ENCODE measurements at regions not wholly inside any gene's neighbourhood (a gene's known extent, or its start where the extent isn't known, plus 50 kb on each side); places are given as distances from the start of the nearest gene placed in this dataset.
"Not testable (repeated sequence)": the region's sequence is repeated elsewhere in the genome, so short reads cannot be mapped to it uniquely, and the experiment has no call there.

DNA sequence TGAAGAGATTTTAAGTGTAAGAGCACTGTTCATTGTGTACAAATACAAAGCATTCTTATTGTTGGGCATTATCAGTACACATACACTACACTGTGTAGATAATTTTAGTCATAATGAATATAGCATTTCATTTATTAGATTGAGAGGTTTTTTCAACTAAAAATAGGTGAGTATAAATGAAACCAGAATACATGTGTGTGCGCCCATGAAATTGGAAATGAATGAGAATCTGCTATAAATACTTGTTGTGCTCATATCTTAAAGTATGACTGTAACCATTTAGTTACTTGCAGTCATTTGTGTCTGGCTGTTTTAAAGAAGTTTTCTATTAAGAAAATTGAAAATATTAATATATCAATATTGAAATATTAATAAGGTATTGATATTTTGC lies 189.0 kb upstream of the MEF2C start:
- no peak for DNase-seq (ENCODE audit: low spot score)

DNA sequence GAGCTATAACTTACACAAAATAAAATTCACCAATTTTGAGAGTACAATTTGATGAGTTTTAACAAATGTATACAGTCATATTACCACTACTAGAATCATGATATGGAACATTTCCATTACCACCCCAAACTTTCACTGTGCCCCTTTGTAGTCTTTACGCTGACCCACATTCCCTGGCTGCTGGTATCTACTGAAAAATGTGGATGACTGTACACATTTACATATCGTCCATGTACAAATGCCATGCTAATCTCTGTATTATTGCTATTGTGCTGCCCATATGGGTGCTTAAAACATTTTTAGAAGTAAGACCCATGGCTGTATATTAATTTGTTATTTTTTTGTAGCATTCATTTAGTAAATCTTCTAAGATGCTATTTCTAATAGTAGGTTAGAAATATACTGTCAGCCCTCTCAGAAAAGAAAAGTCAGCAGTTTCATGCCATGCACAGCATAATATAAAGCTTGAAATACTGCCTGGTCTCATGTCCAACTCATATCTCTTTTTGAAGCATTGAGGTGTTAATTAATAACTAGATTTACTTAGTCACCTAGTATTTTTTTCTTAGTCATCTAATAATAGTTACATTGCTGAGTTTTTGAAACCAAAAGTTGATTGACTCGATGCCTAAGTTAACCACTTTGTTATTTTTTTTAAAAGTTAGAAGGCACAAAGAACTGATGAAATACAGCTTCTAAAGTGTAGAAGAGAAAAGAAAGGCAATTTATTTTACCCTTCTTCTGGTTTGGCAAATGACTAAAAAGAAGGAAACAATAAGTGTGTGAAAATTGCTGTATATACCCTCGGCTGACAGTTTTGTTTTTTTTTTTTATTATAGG lies 188.3 kb upstream of the MEF2C start:
- DNase-seq (ENCODE audit: low spot score) = no peak

DNA sequence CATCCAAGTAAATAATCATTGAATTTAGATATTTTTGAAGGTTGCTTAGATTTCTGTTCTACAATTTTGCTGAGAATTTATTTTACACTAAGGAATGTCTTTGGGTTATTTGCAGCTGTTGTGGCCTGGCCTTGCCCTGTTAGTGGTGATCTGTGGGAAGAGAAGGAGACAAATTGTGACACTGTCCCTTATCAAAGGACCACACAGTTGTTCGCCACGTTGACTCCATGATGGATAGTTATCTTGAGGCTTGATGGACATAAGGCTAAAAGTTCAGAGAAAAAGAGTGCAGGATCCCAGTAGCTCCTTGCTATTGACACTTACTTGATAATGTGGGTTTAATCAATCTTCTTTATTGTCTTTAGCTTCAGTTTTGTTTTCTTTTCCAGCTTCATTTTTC lies 186.6 kb upstream of the MEF2C start:
- DNase-seq (ENCODE audit: low spot score) = no peak

DNA sequence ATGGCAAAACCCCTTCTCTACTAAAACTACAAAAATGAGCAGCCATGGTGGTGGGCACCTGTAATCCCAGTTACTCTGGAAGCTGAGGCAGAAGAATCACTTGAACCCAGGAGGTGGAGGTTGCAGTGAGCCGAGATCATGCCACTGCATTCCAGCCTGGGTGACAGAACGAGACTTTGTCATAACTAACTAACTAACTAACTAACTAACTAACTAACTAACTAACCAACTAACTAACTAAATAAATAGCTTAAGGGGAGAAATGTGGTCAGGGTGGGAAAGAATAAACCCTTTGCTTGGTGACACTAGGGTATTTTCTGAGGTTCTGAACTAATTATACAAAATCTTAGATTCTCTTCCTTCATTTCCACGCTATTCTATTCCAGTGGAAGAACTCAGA lies 184.4 kb upstream of the MEF2C start:
- no peak for DNase-seq (ENCODE audit: low spot score)

DNA sequence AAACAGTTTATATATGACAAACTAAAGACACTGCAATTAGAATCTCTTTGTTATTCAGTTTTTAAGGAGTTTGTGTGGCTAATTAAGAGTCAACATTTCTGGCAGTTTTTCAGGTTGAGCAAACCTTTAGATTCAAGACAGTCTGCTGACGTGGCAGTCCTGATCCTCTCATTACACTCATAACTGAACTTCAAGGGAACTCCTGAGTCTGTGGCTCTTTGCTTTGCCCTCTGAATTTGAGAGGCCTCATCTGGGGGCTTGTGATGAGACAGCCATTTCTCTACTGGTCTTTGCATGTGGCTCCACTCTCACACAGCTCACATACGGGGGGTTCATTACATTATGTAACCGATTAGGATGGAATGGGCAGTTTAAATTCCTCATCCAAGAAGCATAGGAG lies 182.9 kb upstream of the MEF2C start:
- DNase-seq (ENCODE audit: low spot score) = no peak

DNA sequence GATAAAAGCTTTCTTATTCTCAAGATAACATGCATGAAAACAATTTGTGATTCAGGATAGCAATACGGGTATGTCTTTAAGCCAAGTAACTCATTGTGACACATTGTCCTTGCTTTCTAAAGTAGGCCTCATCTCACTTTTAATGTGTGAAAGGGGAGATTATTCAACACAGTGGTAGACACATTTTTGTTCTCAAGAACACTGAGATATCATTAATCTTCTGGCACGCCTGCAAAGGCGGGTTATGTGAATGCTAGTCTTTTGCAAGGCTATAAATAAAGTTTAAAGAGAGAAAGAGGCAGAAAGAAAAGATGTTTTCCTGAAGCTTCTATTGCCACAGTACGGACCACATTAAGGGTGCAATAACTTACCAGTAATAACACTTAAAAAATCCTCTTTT lies 181.8 kb upstream of the MEF2C start:
- no peak for DNase-seq (ENCODE audit: low spot score)

DNA sequence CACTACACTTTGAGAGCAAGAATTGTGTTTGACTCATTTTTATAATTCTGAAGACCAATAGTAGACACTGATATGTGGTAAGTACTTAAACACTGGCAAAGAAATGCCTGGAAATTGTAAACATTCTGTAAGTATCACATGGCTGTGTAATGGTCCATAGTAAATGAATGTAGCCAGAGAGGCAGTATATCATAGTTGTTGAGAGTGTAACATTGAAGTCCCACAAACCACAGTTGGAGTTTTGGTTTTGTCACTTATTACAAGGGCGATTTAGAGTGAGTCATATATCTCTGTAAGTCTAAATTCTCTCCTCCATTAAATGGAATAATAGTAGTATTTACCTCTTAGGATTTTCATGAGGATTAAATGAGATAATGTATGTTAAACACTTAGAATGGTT lies 181.1 kb upstream of the MEF2C start:
- DNase-seq (ENCODE audit: low spot score) = no peak

DNA sequence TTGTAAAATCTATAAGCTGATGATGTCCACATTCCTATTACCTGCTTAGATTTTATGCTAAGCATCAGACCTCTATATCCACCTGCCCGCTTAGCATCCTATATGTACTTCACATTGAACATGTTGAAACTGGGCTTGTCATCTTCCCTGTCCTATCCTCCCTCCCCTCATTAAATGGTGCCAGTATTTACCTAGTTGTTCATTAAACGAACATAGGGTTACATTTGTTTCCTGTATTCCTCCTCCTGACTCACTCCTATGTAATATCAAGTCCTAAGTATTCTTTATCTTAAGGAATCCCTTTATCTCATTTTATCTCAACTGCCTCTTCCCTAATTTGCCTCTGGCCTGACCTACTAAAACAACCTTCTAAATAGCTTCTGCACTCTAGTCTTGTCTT lies 177.8 kb upstream of the MEF2C start:
- no peak for DNase-seq (ENCODE audit: low spot score)

DNA sequence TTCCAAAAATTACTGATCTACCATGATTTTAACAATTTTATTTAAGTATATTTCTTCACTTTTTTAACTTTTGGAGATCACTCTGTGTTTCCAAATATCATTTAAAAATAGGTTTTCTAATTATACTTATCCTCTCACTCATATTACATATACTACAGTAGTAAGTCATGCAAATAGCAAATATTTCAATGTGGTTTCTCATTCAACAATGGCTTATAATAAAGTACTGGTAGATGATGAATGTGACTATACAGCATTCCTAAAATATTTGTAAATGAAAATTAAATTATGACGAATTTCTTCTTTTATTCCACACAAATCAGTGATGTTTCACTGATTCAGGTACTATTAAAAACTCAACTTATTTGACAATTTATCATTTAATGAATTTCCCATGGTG lies 176.3 kb upstream of the MEF2C start:
- DNase-seq (ENCODE audit: low spot score) = no peak

DNA sequence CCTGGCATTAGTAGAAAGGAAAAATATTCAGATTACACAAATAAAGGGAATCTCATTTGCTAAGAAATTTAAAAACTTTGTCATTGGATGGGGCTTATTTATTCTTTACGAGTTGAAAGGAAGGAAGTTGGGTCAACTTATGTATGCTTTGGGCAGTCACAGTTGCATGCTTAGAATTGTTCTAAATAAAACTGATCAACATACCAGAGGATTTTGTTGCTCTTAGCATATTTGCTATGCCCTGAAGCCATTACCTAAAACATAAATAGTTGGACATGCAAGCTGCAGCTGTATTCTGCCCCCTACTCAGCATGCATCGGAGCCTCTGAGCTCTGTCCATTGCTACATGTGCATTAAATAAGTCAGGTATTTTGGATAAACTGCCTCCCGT lies 172.7 kb upstream of the MEF2C start:
- DNase-seq (ENCODE audit: low spot score) = no peak

DNA sequence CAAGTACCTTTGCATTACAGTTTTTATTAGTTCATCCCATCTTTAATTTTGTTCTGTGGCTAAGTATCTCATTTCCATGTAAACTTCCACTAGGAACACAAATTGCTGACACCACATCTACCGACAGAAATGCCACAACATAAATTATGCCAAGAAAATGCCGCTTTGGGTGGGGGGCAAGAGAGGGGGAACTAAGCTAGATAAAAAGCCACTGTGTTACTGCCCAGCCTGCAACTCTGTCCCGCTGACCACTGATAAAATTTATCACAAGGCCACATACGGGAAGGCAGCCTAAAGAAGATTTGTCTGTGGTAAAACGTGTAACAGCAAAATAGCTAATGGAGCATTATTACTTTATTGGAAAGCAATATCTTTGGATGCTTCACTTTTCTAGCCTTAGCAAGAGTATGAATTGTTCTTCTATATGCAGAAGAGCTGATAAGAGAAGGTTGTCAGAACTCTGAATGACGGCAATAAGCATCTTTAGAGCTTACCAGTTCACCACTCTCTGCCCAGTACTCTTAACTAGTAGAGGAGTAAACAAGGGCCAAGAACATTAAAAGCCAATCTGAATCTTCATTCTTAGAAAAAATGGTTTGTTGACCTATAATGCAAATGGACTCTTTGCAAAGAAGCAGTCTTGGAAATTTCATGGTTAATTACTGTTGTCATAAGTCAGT lies 172.2 kb upstream of the MEF2C start:
- DNase-seq (ENCODE audit: low spot score) = no peak

DNA sequence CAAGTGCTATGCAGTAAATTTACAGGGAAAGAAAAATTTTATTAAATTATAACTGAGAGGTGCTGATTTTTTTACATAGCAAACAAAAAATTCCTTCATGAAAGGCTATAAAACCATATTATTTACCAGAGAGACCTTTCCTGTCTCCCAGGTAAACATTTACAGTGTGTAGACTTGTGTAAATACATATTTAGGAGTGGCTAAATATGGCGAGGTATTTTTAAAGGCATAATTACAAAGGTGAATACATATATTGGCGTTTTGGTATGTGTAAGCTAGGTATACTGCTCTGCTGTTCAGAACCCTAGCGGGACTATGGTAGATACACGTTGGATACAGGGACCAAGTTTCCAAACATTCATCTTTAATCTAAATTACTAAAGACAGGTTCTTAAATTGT lies 170.6 kb upstream of the MEF2C start:
- DNase-seq (ENCODE audit: low spot score) = no peak

DNA sequence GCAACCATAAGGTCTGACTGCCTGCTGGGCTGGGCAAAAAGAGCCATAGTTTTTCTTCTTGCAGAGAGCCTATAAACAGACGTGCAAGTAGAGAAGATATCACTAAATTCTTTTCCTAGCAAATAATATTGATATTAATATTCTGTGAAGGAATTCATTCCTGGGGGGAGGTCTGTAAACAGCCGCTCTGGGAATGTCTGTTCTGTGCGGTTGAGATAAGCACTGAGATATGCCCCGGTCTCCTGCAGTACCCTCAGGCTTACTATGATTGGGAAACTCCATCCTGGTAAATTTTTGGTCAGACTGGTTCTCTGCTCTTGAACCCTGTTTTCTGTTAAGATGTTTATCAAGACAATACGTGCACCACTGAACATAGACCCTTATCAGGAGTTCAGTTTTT lies 167.1 kb upstream of the MEF2C start:
- DNase-seq (ENCODE audit: low spot score) = not testable (repeated sequence)

DNA sequence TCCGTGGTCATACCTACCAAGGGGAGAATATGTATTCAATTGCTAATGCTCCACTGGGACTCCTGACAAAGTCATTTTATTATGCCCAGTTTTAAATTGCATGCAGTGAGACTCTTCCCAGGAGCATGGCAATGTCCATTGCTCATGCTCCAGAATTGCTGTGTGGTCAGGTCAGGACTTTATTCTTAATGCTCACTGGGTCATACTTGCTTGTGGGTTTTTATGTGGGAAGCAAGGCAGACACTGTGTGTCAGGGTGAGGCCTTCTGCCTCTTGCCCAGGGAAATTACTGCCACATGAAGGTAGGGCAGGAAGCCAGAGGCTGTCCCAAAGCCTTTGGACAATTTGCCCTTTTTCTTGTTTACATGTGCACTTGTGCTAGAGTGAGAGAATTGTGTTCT lies 164.6 kb upstream of the MEF2C start:
- no peak for DNase-seq (ENCODE audit: low spot score)

DNA sequence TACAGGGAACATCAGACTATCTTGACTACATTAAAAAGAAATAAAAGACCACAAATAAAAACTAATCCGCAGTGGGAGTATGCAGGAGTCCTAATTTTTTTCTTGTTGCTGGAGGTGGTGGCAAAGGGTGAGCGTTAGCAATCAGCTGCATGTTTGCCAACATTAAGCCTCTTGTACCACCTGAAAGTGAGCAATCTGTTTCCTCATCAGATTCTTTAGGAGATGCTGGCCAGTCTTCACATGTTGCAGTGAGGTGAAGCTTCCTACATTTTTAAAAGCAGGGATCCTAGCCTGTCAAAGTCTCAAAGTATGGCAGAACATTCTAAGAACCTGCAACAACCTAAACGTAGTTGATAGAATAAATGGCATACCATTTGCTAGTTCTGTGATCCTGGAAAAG lies 162.2 kb upstream of the MEF2C start:
- no peak for DNase-seq (ENCODE audit: low spot score)

DNA sequence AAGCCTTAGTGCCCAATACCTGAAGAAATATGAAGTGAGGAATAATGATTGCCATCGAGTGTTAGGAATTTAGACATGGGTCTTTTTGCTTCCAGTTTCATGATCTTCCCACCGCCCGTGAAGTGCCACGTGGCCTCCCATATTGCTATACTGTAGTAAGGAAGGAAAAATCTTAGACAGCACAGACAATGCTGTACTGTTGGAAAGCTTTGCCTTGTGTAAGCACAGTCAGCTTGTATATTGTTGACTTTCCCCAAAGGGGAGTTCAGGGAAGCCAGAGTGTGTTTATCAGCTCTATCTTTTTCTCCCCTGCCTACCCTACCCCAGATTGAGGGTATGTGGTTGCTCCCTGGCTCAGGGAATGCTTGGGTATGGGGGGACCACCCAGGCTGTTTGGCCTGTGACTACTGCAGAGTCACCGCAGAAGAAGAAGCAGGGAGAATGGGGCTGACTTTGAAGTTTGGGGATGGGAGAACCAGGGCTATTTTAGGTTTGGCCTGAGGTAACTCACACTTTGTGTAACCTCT lies 161.8 kb upstream of the MEF2C start:
- DNase-seq (ENCODE audit: low spot score) = no peak

DNA sequence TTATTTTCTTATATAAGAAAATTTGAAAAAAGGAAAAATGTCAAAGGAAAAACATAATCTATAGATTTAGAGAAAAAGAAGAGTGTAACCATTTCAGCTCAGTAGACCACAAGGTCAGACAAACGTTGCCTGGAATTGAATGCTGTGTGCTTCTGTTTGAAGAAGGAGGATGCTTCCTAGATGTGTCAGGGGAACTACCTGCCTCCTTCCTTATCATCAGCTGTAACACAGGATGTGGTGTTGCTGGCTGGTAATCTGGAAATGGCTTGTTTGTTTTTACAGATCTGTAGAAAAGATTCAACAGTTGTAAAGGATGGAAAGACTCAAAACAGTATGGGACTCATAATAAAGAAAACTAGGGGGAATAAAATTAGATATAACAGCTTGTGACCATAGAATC lies 160.7 kb upstream of the MEF2C start:
- no peak for DNase-seq (ENCODE audit: low spot score)

DNA sequence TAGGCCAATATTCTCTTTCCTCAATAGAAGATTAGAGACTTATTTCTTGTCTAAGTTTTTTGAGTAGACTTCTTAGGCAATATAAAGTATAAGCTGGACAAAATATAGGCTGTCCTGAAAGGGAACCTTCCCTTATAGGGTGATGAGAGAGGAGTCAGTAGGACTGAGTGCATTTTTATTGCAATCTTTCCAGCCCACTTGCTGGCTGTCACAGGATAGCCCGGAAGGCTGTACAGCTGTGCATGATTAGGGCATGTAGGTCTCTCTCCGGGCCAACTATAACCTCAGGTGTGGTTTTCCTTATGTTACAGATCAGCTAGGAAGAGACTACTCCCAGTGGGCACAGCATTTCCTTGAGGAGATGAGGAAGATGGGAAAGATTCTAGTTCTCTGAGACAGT lies 159.8 kb upstream of the MEF2C start:
- no peak for DNase-seq (ENCODE audit: low spot score)

DNA sequence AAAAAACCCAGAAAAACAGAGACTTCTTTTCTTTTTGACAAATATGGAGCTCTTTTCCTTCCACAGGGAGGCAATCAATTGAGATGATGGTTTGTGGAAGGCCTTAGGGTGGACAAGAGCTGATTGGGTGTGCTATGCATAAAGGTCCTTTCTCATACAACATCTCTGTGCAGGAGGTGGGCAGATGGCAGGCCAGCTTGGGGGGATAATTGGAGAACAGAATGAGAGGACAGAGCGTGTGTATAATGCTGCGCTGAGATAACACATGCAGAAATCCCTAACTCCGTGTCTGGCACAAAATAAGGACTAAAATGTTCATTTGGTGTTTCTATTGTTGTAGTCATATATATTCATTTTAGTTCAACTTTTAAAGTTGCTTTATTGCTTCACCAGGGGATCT lies 159.0 kb upstream of the MEF2C start:
- no peak for DNase-seq (ENCODE audit: low spot score)

DNA sequence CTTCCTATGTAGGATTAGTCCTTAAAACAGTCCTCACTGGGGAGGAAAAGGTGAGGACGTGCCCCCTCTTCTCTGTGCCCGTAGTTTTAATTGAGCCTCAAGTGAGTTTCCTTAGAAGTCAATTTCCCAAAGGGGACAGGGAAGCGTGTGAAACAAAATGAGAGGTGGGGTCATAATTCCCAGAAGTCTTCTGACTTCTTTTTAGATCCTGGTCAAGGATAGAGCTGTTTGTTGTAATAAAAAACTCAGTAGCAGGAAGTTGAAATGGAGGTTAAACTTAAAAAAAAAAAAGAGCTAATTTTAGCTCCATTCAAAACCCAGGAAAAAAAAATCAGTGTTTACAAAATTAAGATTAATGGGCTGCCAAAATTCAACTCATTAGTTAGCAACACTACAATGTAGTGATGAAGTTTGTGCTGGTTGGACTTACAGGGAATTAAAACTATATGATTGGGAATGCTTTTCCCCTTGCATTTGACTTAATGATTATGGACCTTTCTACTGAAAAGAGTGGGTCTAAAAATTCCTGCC lies 158.3 kb upstream of the MEF2C start:
- DNase-seq (ENCODE audit: low spot score) = no peak

DNA sequence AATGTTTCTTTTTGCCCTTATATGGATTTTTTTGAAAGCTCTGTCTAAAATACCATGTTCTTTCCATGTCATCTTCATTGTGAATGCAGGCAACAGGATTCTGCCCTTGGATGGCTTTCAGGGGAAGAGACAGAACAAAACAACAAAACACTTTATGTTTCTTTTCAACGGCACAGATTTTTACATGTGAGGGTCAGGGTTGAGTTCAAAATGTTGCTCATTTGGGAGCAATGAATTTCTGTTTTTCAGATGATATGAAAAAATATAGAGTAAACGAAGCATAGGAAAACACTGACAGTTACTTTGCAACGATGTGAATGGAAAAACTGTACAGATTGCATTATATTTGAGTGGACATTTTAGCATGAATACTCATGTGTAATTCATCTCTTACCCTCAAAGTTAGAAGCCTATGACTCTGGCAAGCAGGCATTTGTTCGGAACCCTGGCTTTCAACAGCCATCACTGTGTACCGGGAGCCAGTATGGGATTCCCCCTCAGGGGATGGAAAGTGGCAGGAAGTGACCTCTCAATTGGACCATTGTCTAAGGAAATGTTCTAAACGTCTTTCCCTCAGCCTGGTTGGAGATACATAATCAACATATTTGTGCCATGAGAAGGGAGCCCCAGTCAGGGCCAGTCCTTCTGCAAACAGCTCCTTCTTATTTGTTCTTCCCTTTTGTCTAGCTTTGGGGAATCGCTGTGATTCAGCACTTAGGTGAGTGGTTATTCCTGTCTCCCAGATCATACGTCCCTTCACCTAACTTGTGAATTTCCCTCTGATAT lies 153.9 kb upstream of the MEF2C start:
- DNase-seq (ENCODE audit: low spot score) = no peak

DNA sequence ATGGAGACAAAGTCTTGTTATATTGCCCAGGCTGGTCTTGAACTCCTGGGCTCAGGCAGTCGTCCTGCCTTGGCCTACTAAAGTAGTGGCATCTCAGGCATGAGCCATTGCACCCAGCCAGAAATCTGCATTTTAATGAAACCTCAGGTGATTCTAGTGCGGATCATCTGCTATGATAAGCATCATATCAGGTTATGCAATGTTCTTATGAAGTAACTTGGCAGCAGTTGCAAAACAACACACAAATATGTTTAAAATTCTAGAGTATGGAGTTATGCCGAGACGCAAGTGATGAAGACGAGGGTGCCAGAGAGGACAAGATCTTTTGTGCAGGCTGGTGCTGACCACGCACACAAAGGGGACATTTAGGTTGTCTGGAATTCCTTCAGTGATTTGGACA lies 153.2 kb upstream of the MEF2C start:
- DNase-seq (ENCODE audit: low spot score) = no peak

DNA sequence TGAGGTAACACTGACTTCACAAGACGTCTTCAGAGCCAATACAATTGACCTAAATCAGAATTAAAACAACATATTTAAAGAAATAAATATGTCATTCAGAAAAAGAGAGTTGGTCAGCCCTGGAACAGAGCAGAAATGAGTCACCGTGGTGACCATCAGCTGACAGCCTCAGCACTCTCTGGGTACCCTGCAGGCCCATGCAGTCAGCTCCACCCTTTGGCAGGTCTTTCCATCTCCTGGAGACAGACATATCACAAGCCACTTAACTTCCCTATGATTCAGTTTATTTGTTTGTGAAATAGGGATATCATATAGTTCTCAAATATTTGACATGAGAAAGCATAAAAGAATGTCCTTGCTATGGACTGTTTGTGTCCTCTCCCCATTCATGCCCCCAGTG lies 151.6 kb upstream of the MEF2C start:
- no peak for DNase-seq (ENCODE audit: low spot score)
